H1 (cell line): ENCODE measurements at regions not wholly inside any gene's neighbourhood (a gene's known extent, or its start where the extent isn't known, plus 50 kb on each side); places are given as distances from the start of the nearest gene placed in this dataset.

ENCODE experiments used
- CTCF ChIA-PET: fragments of 300-600 bp; sonication (Branson Sonifier 250); formaldehyde crosslinking; loops from one replicate; lab custom pipeline; 2021; ENCODE audit not compliant: partially characterized antibody; lab: Charles Lee
- POLR2A ChIA-PET: fragments of 300-600 bp; sonication (Branson Sonifier 250); formaldehyde crosslinking; loops from one replicate; lab custom pipeline; 2021; ENCODE audit warnings: inconsistent platforms; ENCODE audit not compliant: partially characterized antibody; lab: Charles Lee
- DNase-seq, 2 experiments: peaks; one replicate each; pipeline versions ENCODE4 v3.0.0 to v3.0.0-alpha.2; 2010 to 2022; ENCODE audit warnings: low spot score in 2 of 2, low read depth in 1 of 2, mixed read lengths in 1 of 2
- FAIRE-seq: peaks from 2 replicates; lab custom pipeline; 2011; peaks lifted over from hg19 to GRCh38; lab: Jason Lieb, UNC
- H2AFZ ChIP-seq: 2 replicates; pipeline ENCODE4 v1.8.1; 2012; ENCODE audit warnings: low read length, inconsistent platforms
- H2AK5ac ChIP-seq: 2 replicates; pipeline ENCODE4 v1.6.1; 2013; ENCODE audit warnings: low read depth, low read length
- H2BK120ac ChIP-seq: replicated peaks from 2 replicates; pipeline ENCODE3; 2013; ENCODE audit warnings: low read depth, low read length, inconsistent platforms
- H2BK12ac ChIP-seq: 2 replicates; pipeline ENCODE4 v1.6.1; 2013; ENCODE audit warnings: low read depth, low read length
- H2BK15ac ChIP-seq: 2 replicates; pipeline ENCODE4 v1.6.1; 2013; ENCODE audit warnings: low read length
- H2BK20ac ChIP-seq: 2 replicates; pipeline ENCODE4 v1.6.1; 2013; ENCODE audit warnings: low read length
- H2BK5ac ChIP-seq: 2 replicates; pipeline ENCODE4 v1.6.1; 2013; ENCODE audit warnings: low read depth, low read length
- H3K14ac ChIP-seq: 2 replicates; pipeline ENCODE4 v1.6.1; 2013; ENCODE audit warnings: inconsistent platforms; ENCODE audit not compliant: insufficient read length
- H3K18ac ChIP-seq: 2 replicates; pipeline ENCODE4 v1.6.1; 2013; ENCODE audit warnings: low read length; ENCODE audit errors: extremely low read depth
- H3K23ac ChIP-seq: 2 replicates; pipeline ENCODE4 v1.6.1; 2013; ENCODE audit warnings: inconsistent platforms; ENCODE audit not compliant: insufficient read length
- H3K23me2 ChIP-seq: 2 replicates; pipeline ENCODE4 v1.6.1; 2013; ENCODE audit warnings: low read depth, low read length
- H3K27ac ChIP-seq: 2 replicates; pipeline ENCODE4 v1.6.1; 2011; ENCODE audit warnings: low read depth, low read length, inconsistent platforms
- H3K27me3 ChIP-seq, 4 experiments: replicated peaks in 1 of 4; 1 replicate in 1 of 4; 2 replicates in 3 of 4; pipeline versions ENCODE4 v1.6.1 to v1.8.1; 2011 to 2013; ENCODE audit warnings: low read length in 3 of 4, mild to moderate bottlenecking in 3 of 4, inconsistent platforms in 2 of 4, mixed read lengths in 2 of 4, moderate library complexity in 1 of 4; ENCODE audit not compliant: control insufficient read depth in 3 of 4, insufficient read depth in 3 of 4; ENCODE audit errors: extremely low read depth in 1 of 4
- H3K36me3 ChIP-seq, 4 experiments: 2 replicates each; pipeline versions ENCODE4 v1.6.1 to v1.8.1; 2011 to 2013; ENCODE audit warnings: mild to moderate bottlenecking in 4 of 4, low read length in 3 of 4, moderate library complexity in 2 of 4, control low read depth in 1 of 4, inconsistent platforms in 1 of 4; ENCODE audit not compliant: insufficient read depth in 4 of 4, control insufficient read depth in 2 of 4
- H3K4ac ChIP-seq: replicated peaks from 2 replicates; pipeline ENCODE3; 2013; ENCODE audit warnings: low read length, low read depth, mixed read lengths, inconsistent platforms; ENCODE audit not compliant: insufficient read length
- H3K4me1 ChIP-seq, 4 experiments: replicated peaks in 1 of 4; 1 replicate in 1 of 4; 2 replicates in 3 of 4; pipeline versions ENCODE4 v1.6.1 to v1.8.1; 2011 to 2013; ENCODE audit warnings: low read length in 3 of 4, inconsistent platforms in 2 of 4, mixed read lengths in 1 of 4; ENCODE audit not compliant: insufficient read depth in 4 of 4, control insufficient read depth in 3 of 4
- H3K4me2 ChIP-seq, 2 experiments: 2 replicates each; pipeline versions ENCODE4 v1.6.1 to v1.8.1; 2011 to 2013; ENCODE audit warnings: low read depth in 2 of 2, low read length in 2 of 2, control low read depth in 1 of 2, inconsistent platforms in 1 of 2, mild to moderate bottlenecking in 1 of 2; ENCODE audit not compliant: insufficient read depth in 1 of 2
- H3K4me3 ChIP-seq, 4 experiments: fragments of 200-600, 300-600 bp in 1 of 4; sonication (generic), shearing (Covaris generic), sonication (Bioruptor Twin) in 1 of 4; 2 replicates each; pipeline versions ENCODE4 v1.5.1 to v1.8.1; 2011 to 2016; ENCODE audit warnings: low read length in 4 of 4, low read depth in 3 of 4, control low read depth in 2 of 4, inconsistent platforms in 2 of 4, mild to moderate bottlenecking in 2 of 4, mixed read lengths in 1 of 4, moderate library complexity in 1 of 4; ENCODE audit not compliant: insufficient read depth in 2 of 4; ENCODE audit errors: extremely low read depth in 1 of 4
- H3K56ac ChIP-seq: replicated peaks from 2 replicates; pipeline ENCODE3; 2013; ENCODE audit warnings: low read depth, mild to moderate bottlenecking, mixed read lengths, low read length, inconsistent platforms; ENCODE audit not compliant: insufficient read length
- H3K79me1 ChIP-seq: 2 replicates; pipeline ENCODE4 v1.6.1; 2013; ENCODE audit warnings: low read depth, low read length, control low read depth
- H3K79me2 ChIP-seq, 2 experiments: 2 replicates each; pipeline versions ENCODE4 v1.6.1 to v1.8.1; 2012 to 2013; ENCODE audit warnings: low read length in 2 of 2, mild to moderate bottlenecking in 2 of 2, inconsistent platforms in 1 of 2; ENCODE audit not compliant: insufficient read depth in 2 of 2, control insufficient read depth in 1 of 2
- H3K9ac ChIP-seq, 4 experiments: replicated peaks in 1 of 4; 1 replicate in 1 of 4; 2 replicates in 3 of 4; pipeline versions ENCODE4 v1.6.1 to v1.8.1; 2011 to 2013; ENCODE audit warnings: low read depth in 3 of 4, low read length in 3 of 4, control low read depth in 2 of 4, mild to moderate bottlenecking in 2 of 4, moderate library complexity in 2 of 4, inconsistent platforms in 1 of 4; ENCODE audit errors: extremely low read depth in 1 of 4
- H3K9me3 ChIP-seq, 2 experiments: 2 replicates each; pipeline versions ENCODE4 v1.6.1 to v1.8.1; 2012 to 2013; ENCODE audit warnings: mild to moderate bottlenecking in 2 of 2, moderate library complexity in 2 of 2, control low read depth in 1 of 2, inconsistent platforms in 1 of 2, low read depth in 1 of 2, low read length in 1 of 2, mixed read lengths in 1 of 2; ENCODE audit not compliant: insufficient read depth in 2 of 2
- H4K20me1 ChIP-seq, 2 experiments: replicated peaks in 1 of 2; 2 replicates each; pipeline versions ENCODE3 to v1.8.1; 2011 to 2013; ENCODE audit warnings: inconsistent platforms in 2 of 2, low read length in 2 of 2, mild to moderate bottlenecking in 1 of 2; ENCODE audit not compliant: insufficient read depth in 2 of 2, control insufficient read depth in 1 of 2
- H4K5ac ChIP-seq: 2 replicates; pipeline ENCODE4 v1.6.1; 2013; ENCODE audit warnings: low read length, low read depth, mixed read lengths, inconsistent platforms; ENCODE audit not compliant: insufficient read length
- H4K8ac ChIP-seq: 2 replicates; pipeline ENCODE4 v1.8.0; 2013; ENCODE audit warnings: mild to moderate bottlenecking, moderate library complexity, low read length, inconsistent platforms; ENCODE audit not compliant: insufficient read depth; ENCODE audit errors: extremely low read depth
- H4K91ac ChIP-seq: replicated peaks from 2 replicates; pipeline ENCODE3; 2013; ENCODE audit warnings: low read length, mixed read lengths, inconsistent platforms; ENCODE audit not compliant: insufficient read length
- ASH2L ChIP-seq: fragments of 200-600, 300-600 bp; sonication (generic); IDR thresholded peaks from one replicate; pipeline ENCODE4 v1.7.1; 2017; ENCODE audit warnings: low read length
- CHD1 ChIP-seq: IDR thresholded peaks from 2 replicates; pipeline ENCODE4 v1.6.1; 2012; ENCODE audit warnings: low read depth, low read length, improper control_type of control experiment
- POLR2AphosphoS5 ChIP-seq: IDR thresholded peaks from 2 replicates; pipeline ENCODE4 v1.6.1; 2011; ENCODE audit warnings: low read depth, low read length
- RAD21 ChIP-seq, 2 experiments: IDR thresholded peaks in 1 of 2; conservative IDR thresholded peaks in 1 of 2; 2 replicates each; pipeline ENCODE4 v1.6.1; 2011; ENCODE audit warnings: low read depth in 2 of 2, low read length in 2 of 2, improper control_type of control experiment in 1 of 2, inconsistent platforms in 1 of 2, mild to moderate bottlenecking in 1 of 2, moderate library complexity in 1 of 2
- RBBP5 ChIP-seq: IDR thresholded peaks from 2 replicates; pipeline ENCODE4 v1.7.1; 2012; ENCODE audit warnings: low read depth, mild to moderate bottlenecking, inconsistent platforms, low read length, moderate library complexity, borderline replicate concordance
- RFX5 ChIP-seq: IDR thresholded peaks from 2 replicates; pipeline ENCODE4 v1.6.1; 2011; ENCODE audit warnings: low read depth, low read length, improper control_type of control experiment, borderline replicate concordance
- SIRT6 ChIP-seq: IDR thresholded peaks from one replicate; pipeline ENCODE4 v1.7.1; 2012; ENCODE audit warnings: low read length, inconsistent platforms
- SP1 ChIP-seq: IDR thresholded peaks from 2 replicates; pipeline ENCODE4 v1.6.1; 2011; ENCODE audit warnings: low read depth, low read length
- SRF ChIP-seq: IDR thresholded peaks from 2 replicates; pipeline ENCODE4 v1.6.1; 2011; ENCODE audit warnings: mild to moderate bottlenecking, low read depth, low read length, moderate library complexity
- TAF1 ChIP-seq: IDR thresholded peaks from 2 replicates; pipeline ENCODE4 v1.6.1; 2011; ENCODE audit warnings: mild to moderate bottlenecking, low read depth, low read length
- TBP ChIP-seq: IDR thresholded peaks from 2 replicates; pipeline ENCODE4 v1.6.1; 2011; ENCODE audit warnings: low read depth, low read length, improper control_type of control experiment
- WGBS, 2 experiments: shearing (Covaris generic) in 1 of 2; methylation state at CpG; one replicate each; pipeline versions ENCODE4 v1.1.6 to v1.1.7; 2013 to 2015; ENCODE audit warnings: low lambda C conversion rate in 2 of 2, mixed read lengths in 2 of 2, inconsistent platforms in 1 of 2, low coverage in 1 of 2, missing lambda C conversion rate in 1 of 2; ENCODE audit not compliant: insufficient replicate concordance in 2 of 2, insufficient coverage in 1 of 2, insufficient read length in 1 of 2; ENCODE audit errors: extremely low coverage in 1 of 2, missing lambda C conversion rate in 1 of 2; 5-methylcytosine and 5-hydroxymethylcytosine counted together
- TF ChIP-seq, protein P1 (sequence below): IDR thresholded peaks from 2 replicates; pipeline ENCODE4 v1.6.1; 2012; ENCODE audit warnings: inconsistent platforms
- TF ChIP-seq, protein P2 (sequence below): IDR thresholded peaks from 2 replicates; pipeline ENCODE4 v1.6.1; 2012; ENCODE audit warnings: low read length, inconsistent platforms

DNA sequence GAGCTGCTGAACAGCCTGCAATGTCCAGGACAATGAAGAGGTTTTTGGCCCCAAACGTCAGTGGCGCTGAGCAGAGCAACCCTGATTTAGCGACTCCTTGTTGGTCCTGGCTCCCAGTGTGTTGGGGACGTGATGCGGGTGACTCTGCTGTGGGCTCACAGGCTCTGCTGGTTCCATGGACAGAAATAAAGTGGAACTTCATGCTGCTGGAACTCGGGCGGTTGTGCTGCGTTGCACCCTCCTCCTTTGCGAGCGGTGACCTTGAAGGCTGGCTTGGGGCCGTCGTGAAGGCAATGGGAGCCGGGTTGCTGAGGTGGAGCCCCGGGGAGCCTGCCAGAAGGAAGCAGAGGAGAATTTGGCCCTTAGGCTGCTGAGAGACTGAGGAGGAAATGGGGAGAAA, 122.6 kb upstream of the C1orf174 start:
- Histone ChIP-seq H3K79me2 (no peaks in the 10 kb centered on the region), H2AK5ac (no peak overlapping the region), H2BK120ac (no peak overlapping the region), H2BK12ac (no peak overlapping the region), H4K5ac (no peak overlapping the region), H3K4ac (no peak overlapping the region), H3K27ac (no peak overlapping the region), H3K79me1 (no peaks in the 10 kb centered on the region; the same call in 1 of the 2 replicates), H3K14ac (no peak overlapping the region), H3K23ac (no peak overlapping the region), H3K27me3 (0 out of 7 replicates have a peak, but pooled peaks cover 0 to under 1% (median 0%) of the 10 kb centered on the region in 4 experiments), H2AFZ (no peak overlapping the region), H3K4me3 (no peak overlapping the region), H3K36me3 (no peaks in the 10 kb centered on the region), H3K23me2 (no peaks in the 10 kb centered on the region), H3K4me1 (peaks cover 0 to 6% (median 2%) of the 10 kb centered on the region in 4 experiments; a peak in 4 of 7 replicates), H3K56ac (no peak overlapping the region), H2BK5ac (0 out of 2 replicates have a peak overlapping the region, but pooled peaks have one; percentile 18), H2BK20ac (no peak overlapping the region), H4K8ac (0 out of 2 replicates have a peak overlapping the region, but pooled peaks have one; percentile 40), H3K9me3 (no peaks in the 10 kb centered on the region), H3K4me2 (no peak overlapping the region), H4K91ac (no peak overlapping the region), H3K18ac (no peak overlapping the region; the same call in 1 of the 2 replicates), H4K20me1 (no peaks in the 10 kb centered on the region), H2BK15ac (no peak overlapping the region), H3K9ac (no peak overlapping the region)
- DNase-seq (no peak), FAIRE-seq (no peak)
- CTCF ChIA-PET: interaction anchor here (0.7 kb wide), 1 partner anchor 112 kb away, joined by 3 read pairs; no protein-coding TSS in a partner anchor
- POLR2A ChIA-PET: no interaction called here
- WGBS, 2 experiments: 89% methylated on average over 14 of the region's 14 CpGs; no CpG with 5 or more reads in 1 of the 2 experiments
- no peak for TF ChIP-seq RAD21 (IDR thresholded peaks at IDR 0.05 in 1 of 2, conservative IDR thresholded peaks at IDR 0.05 in 1 of 2; ENCODE audit: low read depth in 2 of 2, low read length in 2 of 2)
- no peak for TF ChIP-seq SIRT6
- TF ChIP-seq, protein P1, sequence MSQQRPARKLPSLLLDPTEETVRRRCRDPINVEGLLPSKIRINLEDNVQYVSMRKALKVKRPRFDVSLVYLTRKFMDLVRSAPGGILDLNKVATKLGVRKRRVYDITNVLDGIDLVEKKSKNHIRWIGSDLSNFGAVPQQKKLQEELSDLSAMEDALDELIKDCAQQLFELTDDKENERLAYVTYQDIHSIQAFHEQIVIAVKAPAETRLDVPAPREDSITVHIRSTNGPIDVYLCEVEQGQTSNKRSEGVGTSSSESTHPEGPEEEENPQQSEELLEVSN: no peak
- no peak for TF ChIP-seq TAF1
- TF ChIP-seq RBBP5: no peak
- TF ChIP-seq SP1: no peak
- TF ChIP-seq, protein P2, sequence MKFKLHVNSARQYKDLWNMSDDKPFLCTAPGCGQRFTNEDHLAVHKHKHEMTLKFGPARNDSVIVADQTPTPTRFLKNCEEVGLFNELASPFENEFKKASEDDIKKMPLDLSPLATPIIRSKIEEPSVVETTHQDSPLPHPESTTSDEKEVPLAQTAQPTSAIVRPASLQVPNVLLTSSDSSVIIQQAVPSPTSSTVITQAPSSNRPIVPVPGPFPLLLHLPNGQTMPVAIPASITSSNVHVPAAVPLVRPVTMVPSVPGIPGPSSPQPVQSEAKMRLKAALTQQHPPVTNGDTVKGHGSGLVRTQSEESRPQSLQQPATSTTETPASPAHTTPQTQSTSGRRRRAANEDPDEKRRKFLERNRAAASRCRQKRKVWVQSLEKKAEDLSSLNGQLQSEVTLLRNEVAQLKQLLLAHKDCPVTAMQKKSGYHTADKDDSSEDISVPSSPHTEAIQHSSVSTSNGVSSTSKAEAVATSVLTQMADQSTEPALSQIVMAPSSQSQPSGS: no peak
- no peak for TF ChIP-seq ASH2L
- TF ChIP-seq CHD1: no peak
- TF ChIP-seq RFX5: no peak
- TF ChIP-seq TBP: no peak
- no peak for TF ChIP-seq POLR2AphosphoS5
- TF ChIP-seq SRF: no peak
